ENCODE measurements at regions not wholly inside any gene's neighbourhood (a gene's known extent, or its start where the extent isn't known, plus 50 kb on each side); places are given as distances from the start of the nearest gene placed in this dataset.

- TF ChIP-seq, protein P1, sequence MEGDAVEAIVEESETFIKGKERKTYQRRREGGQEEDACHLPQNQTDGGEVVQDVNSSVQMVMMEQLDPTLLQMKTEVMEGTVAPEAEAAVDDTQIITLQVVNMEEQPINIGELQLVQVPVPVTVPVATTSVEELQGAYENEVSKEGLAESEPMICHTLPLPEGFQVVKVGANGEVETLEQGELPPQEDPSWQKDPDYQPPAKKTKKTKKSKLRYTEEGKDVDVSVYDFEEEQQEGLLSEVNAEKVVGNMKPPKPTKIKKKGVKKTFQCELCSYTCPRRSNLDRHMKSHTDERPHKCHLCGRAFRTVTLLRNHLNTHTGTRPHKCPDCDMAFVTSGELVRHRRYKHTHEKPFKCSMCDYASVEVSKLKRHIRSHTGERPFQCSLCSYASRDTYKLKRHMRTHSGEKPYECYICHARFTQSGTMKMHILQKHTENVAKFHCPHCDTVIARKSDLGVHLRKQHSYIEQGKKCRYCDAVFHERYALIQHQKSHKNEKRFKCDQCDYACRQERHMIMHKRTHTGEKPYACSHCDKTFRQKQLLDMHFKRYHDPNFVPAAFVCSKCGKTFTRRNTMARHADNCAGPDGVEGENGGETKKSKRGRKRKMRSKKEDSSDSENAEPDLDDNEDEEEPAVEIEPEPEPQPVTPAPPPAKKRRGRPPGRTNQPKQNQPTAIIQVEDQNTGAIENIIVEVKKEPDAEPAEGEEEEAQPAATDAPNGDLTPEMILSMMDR (IDR thresholded peaks at IDR 0.05) = no peak
- no peak for TF ChIP-seq POLR2A (IDR thresholded peaks at IDR 0.05)
Observed at GRCh38 chr10:43790147-43790546, 141.5 kb upstream of the ZNF32 start.
